NOMO-1 treated with dmso at 0.1 percent for 144 hours (cell line): ENCODE measurements at regions not wholly inside any gene's neighbourhood (a gene's known extent, or its start where the extent isn't known, plus 50 kb on each side); places are given as distances from the start of the nearest gene placed in this dataset.

Experiments
- DNase-seq: peaks from one replicate; lab custom pipeline; 2025; ENCODE audit not compliant: unreplicated experiment; lab: John Stamatoyannopoulos, UW

DNA sequence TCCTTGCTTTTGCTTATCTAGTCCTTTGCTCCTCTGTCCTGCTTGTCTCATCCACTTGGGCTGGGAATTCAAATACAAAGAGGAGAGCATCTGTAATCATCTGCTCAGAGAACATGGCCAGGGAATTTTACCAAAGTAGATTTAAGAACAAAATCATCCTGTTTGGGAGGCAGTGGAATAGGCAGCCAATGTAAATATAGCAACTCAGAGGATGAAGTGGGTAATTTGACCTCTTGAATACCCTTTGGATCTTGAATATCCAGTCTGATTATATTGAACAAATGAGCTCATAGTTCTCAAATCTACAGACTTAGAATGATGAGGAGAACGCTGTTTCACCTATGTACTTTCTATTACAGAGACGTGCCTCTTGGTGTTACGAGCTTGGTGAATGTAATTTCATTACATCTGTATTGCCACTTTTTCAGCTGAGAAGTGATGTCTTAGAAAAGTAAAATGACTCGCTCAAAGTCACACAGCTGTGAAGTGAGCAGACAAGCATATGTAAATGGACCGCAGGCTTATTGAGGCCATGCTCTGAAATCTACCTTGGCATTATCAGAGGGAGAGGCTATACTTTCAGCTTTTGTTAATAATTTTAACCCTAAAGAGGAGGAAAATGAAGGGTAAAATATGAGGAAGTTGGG is 266.3 kb downstream of the MTX2 start:
- DNase-seq: no peak

GRCh38 chr2:176536439-176537133 is 267.3 kb downstream of the MTX2 start:
- no peak for DNase-seq

DNA sequence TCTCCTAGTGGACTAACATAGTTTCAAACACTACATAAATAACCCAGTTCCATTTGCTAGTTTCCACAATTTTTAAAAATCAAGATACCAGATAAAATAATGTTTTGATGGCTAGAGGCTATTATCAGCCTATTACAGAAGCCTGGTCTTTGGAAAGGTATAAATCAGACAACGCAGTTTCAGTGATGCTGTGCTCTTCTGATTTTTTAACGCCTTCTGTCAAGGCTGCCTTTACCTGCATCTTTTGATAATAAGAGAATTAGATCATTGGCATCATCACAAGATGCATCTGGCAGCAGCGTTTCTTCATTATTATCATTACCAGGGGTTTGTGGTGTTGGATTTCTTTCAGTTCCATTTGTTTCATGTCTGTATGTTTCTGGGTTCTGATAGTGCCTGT is 268.7 kb downstream of the MTX2 start:
- DNase-seq: no peak

- DNase-seq: no peak
These were observed 271.8 kb downstream of the MTX2 start for GRCh38 chr2:176540995-176541394.

- DNase-seq: no peak
These were observed 273.2 kb downstream of the MTX2 start for GRCh38 chr2:176542476-176542875.

- DNase-seq: no peak
These were observed 275.3 kb downstream of the MTX2 start for GRCh38 chr2:176544557-176544956.

DNA sequence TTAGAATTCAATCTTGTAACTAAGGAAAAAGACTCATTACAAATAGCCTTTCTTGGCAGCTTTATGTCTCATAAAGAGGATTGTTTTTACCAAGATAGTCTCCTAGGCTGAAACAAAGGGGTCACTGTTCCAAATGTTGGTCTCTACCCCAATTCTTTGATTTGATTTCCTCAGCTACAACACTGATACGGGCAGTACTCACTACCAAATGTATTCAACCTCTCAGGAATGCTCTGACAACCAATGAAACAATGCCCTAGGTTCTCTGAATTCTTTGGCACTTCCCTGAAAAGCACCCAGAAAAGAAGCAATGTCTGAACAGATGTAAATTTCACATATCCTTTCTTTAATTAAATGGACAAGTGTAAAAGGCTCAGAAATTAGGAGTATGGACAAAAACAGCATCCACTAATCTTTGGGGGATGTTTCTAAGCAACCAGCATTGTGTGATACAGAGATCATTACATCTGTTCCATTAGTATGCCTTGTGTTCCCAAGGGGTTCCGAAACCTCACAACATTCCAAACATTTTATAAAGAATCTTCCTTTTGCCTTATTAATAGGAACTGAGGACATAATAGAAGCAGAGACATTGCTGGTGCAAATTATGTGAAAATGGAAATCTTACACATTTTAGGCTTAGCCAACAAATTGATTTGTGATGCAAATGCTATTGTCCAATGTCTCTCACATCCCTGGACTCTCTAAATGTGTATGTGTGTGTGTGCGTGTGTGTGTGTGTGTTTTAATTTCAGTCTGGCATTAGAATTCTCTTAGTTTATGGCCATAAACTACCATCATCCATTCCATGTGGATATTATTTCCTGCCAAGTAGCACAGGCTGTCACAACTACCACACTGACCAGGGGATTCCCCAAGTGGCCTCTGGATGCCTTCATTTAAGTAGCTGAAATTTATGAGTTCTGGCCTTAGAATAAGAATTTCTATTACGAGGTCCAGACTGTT is 276.0 kb downstream of the MTX2 start:
- DNase-seq: no peak

DNA sequence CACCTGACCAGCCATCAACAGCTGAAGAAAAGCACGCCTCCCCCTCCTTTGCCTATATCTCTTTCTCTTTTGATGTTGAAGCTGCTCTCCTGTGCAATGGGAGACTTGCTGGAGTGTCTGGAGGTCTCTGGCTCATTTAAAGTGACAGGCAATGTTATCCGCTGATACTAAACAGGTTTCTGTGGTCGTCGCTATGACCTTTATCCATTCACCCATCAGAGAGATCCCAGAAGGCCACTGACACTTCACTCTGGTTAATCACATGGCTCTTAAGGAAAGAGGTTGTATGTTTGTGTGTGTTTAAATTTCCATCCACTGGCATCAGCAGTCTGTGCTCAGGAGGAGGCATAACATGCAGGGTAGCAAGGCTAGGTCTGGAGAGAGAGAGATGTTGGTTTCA is 277.3 kb downstream of the MTX2 start:
- DNase-seq: no peak

GRCh38 chr2:176552501-176553135 is 283.4 kb downstream of the MTX2 start:
- DNase-seq: no peak

GRCh38 chr2:176553685-176554100 is 284.5 kb downstream of the MTX2 start:
- peak; percentile 27 for DNase-seq

DNA sequence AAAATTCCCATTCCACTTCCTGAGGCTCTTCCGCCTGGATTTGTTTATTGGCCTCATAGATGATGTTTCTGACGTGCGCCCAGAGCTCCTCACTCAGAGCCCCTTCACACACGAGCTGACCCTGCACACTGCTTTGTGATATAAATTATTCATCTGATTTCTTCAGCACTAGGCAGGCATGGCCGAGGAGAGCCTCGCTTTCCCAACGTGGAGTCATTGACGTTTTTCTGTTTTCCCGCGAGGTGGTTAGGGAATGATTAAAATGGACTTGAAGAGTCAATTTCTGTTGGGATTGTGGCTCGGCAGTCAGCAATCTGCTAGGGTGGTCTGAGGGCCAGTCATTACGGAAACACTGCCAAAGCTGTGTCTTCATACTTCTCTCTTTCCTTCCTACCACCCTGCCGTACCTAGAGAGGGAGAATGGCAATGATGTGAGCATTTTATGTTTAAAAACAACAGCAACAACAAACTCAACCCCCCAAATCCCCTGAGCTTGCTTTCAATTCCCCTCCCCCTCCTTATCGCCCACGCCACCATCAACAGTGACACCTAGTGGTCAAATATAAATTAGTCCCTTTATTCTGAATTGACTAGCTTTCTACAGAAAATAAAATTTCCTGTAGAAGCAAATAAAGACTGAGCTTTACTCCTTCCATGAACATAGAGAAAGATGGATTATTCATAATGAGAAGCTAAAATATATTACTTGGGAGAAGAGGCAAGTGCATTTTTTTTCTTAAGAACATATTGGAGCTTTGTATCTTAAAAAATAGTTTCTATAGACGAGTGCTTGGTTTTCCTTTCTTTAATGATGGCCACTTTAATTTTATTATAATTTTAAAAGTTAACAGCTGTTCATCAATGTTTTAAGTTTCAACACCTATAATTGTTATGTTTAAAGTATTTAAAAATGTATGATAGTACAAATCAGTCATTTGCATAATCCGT is 285.1 kb downstream of the MTX2 start:
- peak; percentile 9 for DNase-seq

GRCh38 chr2:176555112-176555511 is 285.9 kb downstream of the MTX2 start:
- no peak for DNase-seq

GRCh38 chr2:176555781-176556180 is 286.5 kb downstream of the MTX2 start:
- no peak for DNase-seq

GRCh38 chr2:176556373-176556772 is 287.1 kb downstream of the MTX2 start:
- no peak for DNase-seq

DNA sequence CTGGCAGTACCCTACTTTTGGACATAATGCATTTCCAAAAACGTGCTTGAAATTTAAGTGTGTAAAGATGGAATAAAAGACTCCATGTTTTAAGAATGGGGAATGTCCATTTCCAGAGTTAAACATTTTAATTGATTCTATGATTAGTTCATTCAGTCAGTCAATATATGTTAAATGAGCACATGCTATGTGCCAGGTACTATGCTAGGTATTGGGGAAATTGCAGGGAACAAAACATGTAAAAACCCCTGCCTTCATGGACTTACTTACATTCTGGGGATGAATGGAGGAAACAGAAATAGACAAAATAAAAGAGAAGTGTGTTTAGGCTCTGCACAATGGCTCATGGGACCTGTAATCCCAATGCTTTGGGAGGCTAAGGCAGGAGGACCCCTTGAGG is 288.6 kb downstream of the MTX2 start:
- DNase-seq: no peak

DNA sequence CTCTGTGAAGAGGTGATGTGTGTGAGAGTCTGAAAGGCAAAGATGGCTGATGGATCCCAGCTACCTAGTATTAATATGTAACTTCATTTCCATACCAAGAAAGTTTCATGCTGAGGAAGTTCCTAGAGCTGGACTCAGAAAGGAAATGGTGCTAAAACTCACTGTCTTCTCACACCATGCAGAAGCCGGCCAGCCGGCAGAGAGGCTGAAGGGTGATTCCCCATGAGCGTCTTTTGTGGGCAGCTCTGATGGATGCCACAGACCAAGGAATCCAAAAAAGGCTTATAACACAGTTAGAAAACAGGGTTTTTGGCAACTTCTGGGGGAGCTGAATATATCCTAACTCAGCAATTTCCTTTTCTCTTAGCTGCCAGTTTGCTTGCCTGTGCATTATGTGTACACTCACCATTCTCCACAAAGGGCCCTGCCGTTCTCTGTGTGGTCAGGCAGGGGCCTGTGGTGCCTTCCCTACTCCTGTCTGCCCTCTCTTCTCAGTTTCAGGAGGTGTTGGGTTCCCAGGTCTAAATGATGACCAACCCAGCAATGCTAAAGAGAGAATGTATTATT is 289.4 kb downstream of the MTX2 start:
- no peak for DNase-seq

DNA sequence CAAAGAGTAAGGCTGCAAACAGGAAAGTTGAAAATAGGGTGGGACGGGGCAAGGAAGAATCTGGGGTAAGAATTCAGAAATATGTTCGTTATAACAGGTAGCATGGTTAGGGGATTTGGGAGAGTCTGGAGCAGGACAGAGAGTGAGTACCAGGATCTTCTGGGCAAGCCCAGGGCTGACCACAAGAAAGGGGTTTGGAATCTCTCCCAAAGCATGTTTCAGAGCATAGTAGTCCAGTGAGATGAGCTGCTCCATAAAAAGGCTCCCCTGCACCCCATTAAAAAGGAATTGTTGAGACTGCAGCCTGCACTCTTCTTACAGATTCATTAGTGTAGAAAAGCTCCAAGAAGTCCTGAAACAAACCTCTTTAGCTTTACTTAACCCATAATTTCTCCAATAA is 291.1 kb downstream of the MTX2 start:
- DNase-seq: no peak

DNA sequence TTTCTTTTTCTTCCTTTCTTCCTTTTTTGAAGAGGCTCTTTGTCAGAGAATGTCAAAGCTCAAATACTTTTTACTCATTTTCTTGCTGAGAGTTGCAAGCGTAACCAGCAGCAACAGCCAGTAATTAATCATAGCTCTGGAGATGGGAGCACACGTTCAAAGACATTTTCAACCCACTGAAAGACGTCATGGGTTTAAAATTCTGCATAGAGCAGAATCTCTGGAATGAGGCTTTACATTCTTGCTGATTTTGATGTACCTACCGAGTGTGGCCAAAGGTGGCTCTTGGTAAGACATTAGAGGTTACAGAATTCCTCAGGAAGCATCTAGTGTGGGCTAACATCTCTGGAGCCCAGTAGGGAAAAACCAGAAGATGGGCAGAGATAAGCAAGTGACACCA is 292.5 kb downstream of the MTX2 start:
- no peak for DNase-seq

GRCh38 chr2:176562359-176563078 is 293.3 kb downstream of the MTX2 start:
- DNase-seq: no peak
